ENCODE measurements at regions not wholly inside any gene's neighbourhood (a gene's known extent, or its start where the extent isn't known, plus 50 kb on each side); places are given as distances from the start of the nearest gene placed in this dataset.

GRCh38 chr10:110387617-110387982 lies 82.9 kb upstream of the SMNDC1 start:
- TF ChIP-seq GATA3 (IDR thresholded peaks at IDR 0.05; ENCODE audit: low read depth, low read length) (no peak), GATA2 (IDR thresholded peaks at IDR 0.05; ENCODE audit: low read depth, low read length) (no peak)

- TF ChIP-seq GATA3 (IDR thresholded peaks at IDR 0.05; ENCODE audit: low read depth, low read length) (no peak), GATA2 (IDR thresholded peaks at IDR 0.05; ENCODE audit: low read depth, low read length) (no peak)
Measured at GRCh38 chr10:110387983-110388686, 83.4 kb upstream of the SMNDC1 start.

- TF ChIP-seq GATA3 (IDR thresholded peaks at IDR 0.05; ENCODE audit: low read depth, low read length) (no peak), GATA2 (IDR thresholded peaks at IDR 0.05; ENCODE audit: low read depth, low read length) (no peak)
Measured at GRCh38 chr10:110388687-110389052, 84.0 kb upstream of the SMNDC1 start.

GRCh38 chr10:110389255-110389654 lies 84.5 kb upstream of the SMNDC1 start:
- TF ChIP-seq GATA3 (IDR thresholded peaks at IDR 0.05; ENCODE audit: low read depth, low read length) (no peak), GATA2 (IDR thresholded peaks at IDR 0.05; ENCODE audit: low read depth, low read length) (no peak)

- TF ChIP-seq GATA3 (IDR thresholded peaks at IDR 0.05; ENCODE audit: low read depth, low read length), result no peak
- TF ChIP-seq GATA2 (IDR thresholded peaks at IDR 0.05; ENCODE audit: low read depth, low read length), result no peak
Measured at GRCh38 chr10:110391541-110391940, 86.8 kb upstream of the SMNDC1 start.

- no peak for TF ChIP-seq GATA3 (IDR thresholded peaks at IDR 0.05; ENCODE audit: low read depth, low read length)
- TF ChIP-seq GATA2 (IDR thresholded peaks at IDR 0.05; ENCODE audit: low read depth, low read length), result no peak
Measured at GRCh38 chr10:110392121-110392520, 87.4 kb upstream of the SMNDC1 start.

GRCh38 chr10:110392868-110393740 lies 88.4 kb upstream of the SMNDC1 start:
- TF ChIP-seq GATA3 (IDR thresholded peaks at IDR 0.05; ENCODE audit: low read depth, low read length) (no peak), GATA2 (IDR thresholded peaks at IDR 0.05; ENCODE audit: low read depth, low read length) (no peak)

- no peak for TF ChIP-seq GATA2 (IDR thresholded peaks at IDR 0.05; ENCODE audit: low read depth, low read length)
- TF ChIP-seq GATA3 (IDR thresholded peaks at IDR 0.05; ENCODE audit: low read depth, low read length), result no peak
Measured at GRCh38 chr10:110393866-110394265, 89.1 kb upstream of the SMNDC1 start.

- TF ChIP-seq GATA2 (IDR thresholded peaks at IDR 0.05; ENCODE audit: low read depth, low read length), result no peak
- no peak for TF ChIP-seq GATA3 (IDR thresholded peaks at IDR 0.05; ENCODE audit: low read depth, low read length)
Measured at GRCh38 chr10:110394296-110394695, 89.6 kb upstream of the SMNDC1 start.

- no peak for TF ChIP-seq GATA2 (IDR thresholded peaks at IDR 0.05; ENCODE audit: low read depth, low read length)
- no peak for TF ChIP-seq GATA3 (IDR thresholded peaks at IDR 0.05; ENCODE audit: low read depth, low read length)
Measured at GRCh38 chr10:110394898-110395297, 90.2 kb upstream of the SMNDC1 start.

GRCh38 chr10:110395350-110396283 lies 90.9 kb upstream of the SMNDC1 start:
- TF ChIP-seq GATA2 (IDR thresholded peaks at IDR 0.05; ENCODE audit: low read depth, low read length) (no peak), GATA3 (IDR thresholded peaks at IDR 0.05; ENCODE audit: low read depth, low read length) (no peak)

- TF ChIP-seq GATA2 (IDR thresholded peaks at IDR 0.05; ENCODE audit: low read depth, low read length), result no peak
- no peak for TF ChIP-seq GATA3 (IDR thresholded peaks at IDR 0.05; ENCODE audit: low read depth, low read length)
Measured at GRCh38 chr10:110396284-110396651, 91.5 kb upstream of the SMNDC1 start.

- TF ChIP-seq GATA3 (IDR thresholded peaks at IDR 0.05; ENCODE audit: low read depth, low read length) (no peak), GATA2 (IDR thresholded peaks at IDR 0.05; ENCODE audit: low read depth, low read length) (no peak)
Measured at GRCh38 chr10:110397856-110398255, 93.1 kb upstream of the SMNDC1 start.
